ENCODE measurements at regions not wholly inside any gene's neighbourhood (a gene's known extent, or its start where the extent isn't known, plus 50 kb on each side); places are given as distances from the start of the nearest gene placed in this dataset.

- TF ChIP-seq CTCF (IDR thresholded peaks at IDR 0.05; ENCODE audit: insufficient read depth in 1 of 2, low read depth in 1 of 2, low read length in 1 of 2, severe bottlenecking in 1 of 2, unreplicated experiment in 1 of 2): no peak
- Mint-ChIP-seq H3K9me3 (ENCODE audit: unreplicated experiment) (peaks cover 28% of the 10 kb centered on the region), H3K4me3 (ENCODE audit: unreplicated experiment) (no peak overlapping the region), H3K27me3 (ENCODE audit: insufficient read depth, unreplicated experiment) (no peaks in the 10 kb centered on the region), H3K27ac (ENCODE audit: unreplicated experiment) (no peak overlapping the region), H3K36me3 (ENCODE audit: insufficient read depth, unreplicated experiment) (no peaks in the 10 kb centered on the region), H3K4me1 (ENCODE audit: low read depth, unreplicated experiment) (no peaks in the 10 kb centered on the region)
- Histone ChIP-seq H3K4me3 (ENCODE audit: low read depth, low read length) (no peak overlapping the region), H3K9me3 (no peaks in the 10 kb centered on the region), H3K27me3 (replicated peaks; ENCODE audit: control insufficient read depth, insufficient read depth, low read length) (no peaks in the 10 kb centered on the region), H3K4me1 (no peaks in the 10 kb centered on the region), H3K36me3 (ENCODE audit: control insufficient read depth, insufficient read depth, low read length) (no peaks in the 10 kb centered on the region)
- no TSS peak for BruUV-seq (replicated peaks)
- intact Hi-C loops (cut with micrococcal nuclease; ENCODE audit: unreplicated experiment): no loop called here
- ChIA-PET CTCF (no interaction called here), POLR2A (no interaction called here)
- DNase-seq: no peak
Measured at GRCh38 chr3:26100176-26100575, 310.3 kb downstream of the OXSM start.

DNA sequence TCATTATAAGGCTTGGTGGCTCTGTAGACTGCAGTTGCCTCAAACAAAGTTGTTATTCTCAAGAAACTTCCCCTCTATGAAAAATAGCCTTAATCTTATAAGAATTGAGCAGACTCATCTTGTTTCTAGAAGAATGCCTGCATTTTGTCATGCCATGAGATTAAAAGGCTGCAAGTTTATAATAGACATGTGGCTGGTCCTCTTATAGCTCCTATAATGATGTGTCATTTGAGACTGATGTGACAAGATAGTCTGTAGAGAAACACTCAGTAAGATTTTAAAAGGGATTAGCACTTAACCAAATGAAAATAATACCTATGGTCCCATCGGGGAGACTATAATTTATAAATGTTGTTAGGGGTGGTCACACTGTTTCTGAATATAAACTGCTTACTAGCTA lies 312.5 kb downstream of the OXSM start:
- H3K27ac Mint-ChIP-seq (ENCODE audit: unreplicated experiment): no peak overlapping the region

GRCh38 chr3:26104851-26105251 lies 315.0 kb downstream of the OXSM start:
- POLR2A ChIA-PET: no interaction called here
- CTCF ChIA-PET: no interaction called here
- TF ChIP-seq CTCF (IDR thresholded peaks at IDR 0.05; ENCODE audit: insufficient read depth in 1 of 2, low read depth in 1 of 2, low read length in 1 of 2, severe bottlenecking in 1 of 2, unreplicated experiment in 1 of 2): no peak
- H3K36me3 Mint-ChIP-seq (ENCODE audit: insufficient read depth, unreplicated experiment): no peaks in the 10 kb centered on the region
- H3K4me3 ChIP-seq (ENCODE audit: low read depth, low read length): no peak overlapping the region
- H3K27me3 ChIP-seq (replicated peaks; ENCODE audit: control insufficient read depth, insufficient read depth, low read length): no peaks in the 10 kb centered on the region
- intact Hi-C loops (cut with micrococcal nuclease; ENCODE audit: unreplicated experiment): no loop called here
- no peaks in the 10 kb centered on the region for H3K4me1 Mint-ChIP-seq (ENCODE audit: low read depth, unreplicated experiment)
- H3K36me3 ChIP-seq (ENCODE audit: control insufficient read depth, insufficient read depth, low read length): no peaks in the 10 kb centered on the region
- no peaks in the 10 kb centered on the region for H3K9me3 ChIP-seq
- BruUV-seq (replicated peaks): no TSS peak
- H3K9me3 Mint-ChIP-seq (ENCODE audit: unreplicated experiment): no peaks in the 10 kb centered on the region
- DNase-seq: no peak
- H3K4me1 ChIP-seq: no peaks in the 10 kb centered on the region
- no peak overlapping the region for H3K4me3 Mint-ChIP-seq (ENCODE audit: unreplicated experiment)
- H3K27ac Mint-ChIP-seq (ENCODE audit: unreplicated experiment): no peak overlapping the region
- H3K27me3 Mint-ChIP-seq (ENCODE audit: insufficient read depth, unreplicated experiment): no peaks in the 10 kb centered on the region

More for the DNA sequence above, 312.5 kb downstream of the OXSM start:
- TF ChIP-seq CTCF (IDR thresholded peaks at IDR 0.05; ENCODE audit: insufficient read depth in 1 of 2, low read depth in 1 of 2, low read length in 1 of 2, severe bottlenecking in 1 of 2, unreplicated experiment in 1 of 2): no peak
- Mint-ChIP-seq H3K4me3 (ENCODE audit: unreplicated experiment) (no peak overlapping the region), H3K27me3 (ENCODE audit: insufficient read depth, unreplicated experiment) (no peaks in the 10 kb centered on the region), H3K9me3 (ENCODE audit: unreplicated experiment) (peaks cover 11% of the 10 kb centered on the region), H3K36me3 (ENCODE audit: insufficient read depth, unreplicated experiment) (no peaks in the 10 kb centered on the region), H3K4me1 (ENCODE audit: low read depth, unreplicated experiment) (no peaks in the 10 kb centered on the region)
- Histone ChIP-seq H3K27me3 (replicated peaks; ENCODE audit: control insufficient read depth, insufficient read depth, low read length) (no peaks in the 10 kb centered on the region), H3K4me3 (ENCODE audit: low read depth, low read length) (no peak overlapping the region), H3K9me3 (no peaks in the 10 kb centered on the region), H3K4me1 (no peaks in the 10 kb centered on the region), H3K36me3 (ENCODE audit: control insufficient read depth, insufficient read depth, low read length) (no peaks in the 10 kb centered on the region)
- no TSS peak for BruUV-seq (replicated peaks)
- intact Hi-C loops (cut with micrococcal nuclease; ENCODE audit: unreplicated experiment): no loop called here
- CTCF ChIA-PET: no interaction called here
- DNase-seq: no peak
- POLR2A ChIA-PET: no interaction called here

Data from Caco-2 (cell line).